SK-N-SH treated with all-trans-retinoic acid at 6 μM for 48 hours (cell line): ENCODE measurements at regions not wholly inside any gene's neighbourhood (a gene's known extent, or its start where the extent isn't known, plus 50 kb on each side); places are given as distances from the start of the nearest gene placed in this dataset.

Experiments used
- ATAC-seq: fragments of 200-7000 bp; cut with Tn5 transposase; 3 replicates; pipeline ENCODE4 v1.9.1; 2020; ENCODE audit warnings: mild to moderate bottlenecking, moderate library complexity
- ARNTL ChIP-seq: fragments of 450-650 bp; formaldehyde crosslinking; IDR thresholded peaks from 2 replicates; pipeline ENCODE4 v1.5.0; 2020; ENCODE audit warnings: low read depth, mild to moderate bottlenecking, moderate library complexity, borderline replicate concordance
- BACH2 ChIP-seq: fragments of 250-450 bp; sonication (Bioruptor Pico); IDR thresholded peaks from 2 replicates; pipeline ENCODE4 v1.9.0; 2021; ENCODE audit warnings: mild to moderate bottlenecking, borderline replicate concordance
- CREB5 ChIP-seq: fragments of 250-450 bp; sonication (Bioruptor Pico); IDR thresholded peaks from 2 replicates; pipeline ENCODE4 v1.5.1; 2020; ENCODE audit warnings: low read depth, mild to moderate bottlenecking, moderate library complexity
- CSDC2 ChIP-seq: fragments of 250-450 bp; sonication (Bioruptor Pico); IDR thresholded peaks from 2 replicates; pipeline ENCODE4 v1.5.0; 2020; ENCODE audit warnings: mild to moderate bottlenecking, moderate library complexity
- CSRNP3 ChIP-seq: fragments of 250-450 bp; sonication (Bioruptor Pico); IDR thresholded peaks from 2 replicates; pipeline ENCODE4 v1.5.1; 2021; ENCODE audit warnings: mild to moderate bottlenecking, moderate library complexity
- ESRRG ChIP-seq: fragments of 250-450 bp; sonication (Bioruptor Pico); IDR thresholded peaks from 2 replicates; pipeline ENCODE4 v1.6.1; 2021; ENCODE audit warnings: mild to moderate bottlenecking
- GLIS3 ChIP-seq: fragments of 250-450 bp; sonication (Bioruptor Pico); IDR thresholded peaks from 2 replicates; pipeline ENCODE4 v1.5.0; 2020; ENCODE audit warnings: mild to moderate bottlenecking, moderate library complexity
- ISL1 ChIP-seq: fragments of 250-450 bp; sonication (Bioruptor Pico); IDR thresholded peaks from 2 replicates; pipeline ENCODE4 v2.1.2; 2022; ENCODE audit warnings: mild to moderate bottlenecking, moderate library complexity
- OSR1 ChIP-seq: fragments of 250-450 bp; sonication (Bioruptor Pico); IDR thresholded peaks from 2 replicates; pipeline ENCODE4 v1.8.0; 2022; ENCODE audit warnings: moderate library complexity, mild to moderate bottlenecking, inconsistent platforms
- PATZ1 ChIP-seq: fragments of 250-450 bp; sonication (Bioruptor Pico); IDR thresholded peaks from 2 replicates; pipeline ENCODE4 v1.8.0; 2020; ENCODE audit warnings: mild to moderate bottlenecking, moderate library complexity, borderline replicate concordance
- POU6F1 ChIP-seq: fragments of 250-450 bp; sonication (Bioruptor Pico); IDR thresholded peaks from 2 replicates; pipeline ENCODE4 v1.8.0; 2021; ENCODE audit warnings: low read depth, mild to moderate bottlenecking, moderate library complexity, borderline replicate concordance
- RARB ChIP-seq: fragments of 250-450 bp; sonication (Bioruptor Pico); IDR thresholded peaks from 2 replicates; pipeline ENCODE4 v1.8.0; 2021; ENCODE audit warnings: mild to moderate bottlenecking, moderate library complexity
- SNAI2 ChIP-seq: fragments of 250-450 bp; sonication (Bioruptor Pico); IDR thresholded peaks from 2 replicates; pipeline ENCODE4 v1.5.0; 2020; ENCODE audit warnings: mild to moderate bottlenecking, moderate library complexity
- TCF4 ChIP-seq: fragments of 250-450 bp; sonication (Bioruptor Pico); IDR thresholded peaks from 2 replicates; pipeline ENCODE4 v1.8.0; 2021; ENCODE audit warnings: mild to moderate bottlenecking, moderate library complexity, borderline replicate concordance
- TOX ChIP-seq: fragments of 250-450 bp; sonication (Bioruptor Pico); IDR thresholded peaks from 2 replicates; pipeline ENCODE4 v1.8.0; 2021; ENCODE audit warnings: mild to moderate bottlenecking, moderate library complexity, borderline replicate concordance
- TSHZ2 ChIP-seq: fragments of 250-450 bp; sonication (Bioruptor Pico); IDR thresholded peaks from 2 replicates; pipeline ENCODE4 v1.5.0; 2020; ENCODE audit warnings: mild to moderate bottlenecking, moderate library complexity
- ZC3H10 ChIP-seq: fragments of 250-450 bp; sonication (Bioruptor Pico); IDR thresholded peaks from 2 replicates; pipeline ENCODE4 v1.5.1; 2021; ENCODE audit warnings: mild to moderate bottlenecking, moderate library complexity
- ZFP3 ChIP-seq: fragments of 250-450 bp; sonication (Bioruptor Pico); IDR thresholded peaks from 2 replicates; pipeline ENCODE4 v1.5.0; 2020; ENCODE audit warnings: mild to moderate bottlenecking, moderate library complexity
- ZFP30 ChIP-seq: fragments of 450-650 bp; formaldehyde crosslinking; IDR thresholded peaks from 2 replicates; pipeline ENCODE4 v1.5.0; 2022; ENCODE audit warnings: mild to moderate bottlenecking, moderate library complexity
- ZNF565 ChIP-seq: fragments of 450-650 bp; formaldehyde crosslinking; conservative IDR thresholded peaks from 2 replicates; pipeline ENCODE4 v1.5.0; 2020; ENCODE audit warnings: low read depth, mild to moderate bottlenecking, moderate library complexity
- ZNF70 ChIP-seq: fragments of 450-650 bp; formaldehyde crosslinking; IDR thresholded peaks from 2 replicates; pipeline ENCODE4 v1.5.0; 2020; ENCODE audit warnings: mild to moderate bottlenecking, moderate library complexity

GRCh38 chr3:31353166-31353565 lies 179.6 kb upstream of the STT3B start:
- TF ChIP-seq BACH2 (CRISPR knock-in tag) (no peak), ISL1 (CRISPR knock-in tag) (no peak), POU6F1 (CRISPR knock-in tag) (no peak), TSHZ2 (CRISPR knock-in tag) (no peak), ZFP3 (CRISPR knock-in tag) (no peak), ZNF70 (CRISPR knock-in tag) (no peak), ZC3H10 (no peak), PATZ1 (no peak), SNAI2 (CRISPR knock-in tag) (no peak), TCF4 (CRISPR knock-in tag) (no peak), ESRRG (CRISPR knock-in tag) (no peak), RARB (CRISPR knock-in tag) (no peak), OSR1 (CRISPR knock-in tag) (no peak), GLIS3 (no peak), CSRNP3 (CRISPR knock-in tag) (no peak), TOX (CRISPR knock-in tag) (no peak)
- ATAC-seq = no peak

GRCh38 chr3:31354373-31354772 lies 178.4 kb upstream of the STT3B start:
- no peak for ATAC-seq
- TF ChIP-seq ZFP3 (CRISPR knock-in tag) = no peak
- TF ChIP-seq CSDC2 = no peak
- no peak for TF ChIP-seq ZC3H10
- no peak for TF ChIP-seq CREB5 (CRISPR knock-in tag)
- no peak for TF ChIP-seq PATZ1
- no peak for TF ChIP-seq POU6F1 (CRISPR knock-in tag)
- TF ChIP-seq GLIS3 = no peak
- no peak for TF ChIP-seq ZFP30 (CRISPR knock-in tag)
- TF ChIP-seq ISL1 (CRISPR knock-in tag) = no peak
- TF ChIP-seq ARNTL (CRISPR knock-in tag) = no peak
- no peak for TF ChIP-seq ZNF70 (CRISPR knock-in tag)
- TF ChIP-seq ZNF565 (CRISPR knock-in tag) = no peak
- no peak for TF ChIP-seq TOX (CRISPR knock-in tag)
- TF ChIP-seq ESRRG (CRISPR knock-in tag) = no peak
